ENCODE measurements at regions not wholly inside any gene's neighbourhood (a gene's known extent, or its start where the extent isn't known, plus 50 kb on each side); places are given as distances from the start of the nearest gene placed in this dataset.

DNA sequence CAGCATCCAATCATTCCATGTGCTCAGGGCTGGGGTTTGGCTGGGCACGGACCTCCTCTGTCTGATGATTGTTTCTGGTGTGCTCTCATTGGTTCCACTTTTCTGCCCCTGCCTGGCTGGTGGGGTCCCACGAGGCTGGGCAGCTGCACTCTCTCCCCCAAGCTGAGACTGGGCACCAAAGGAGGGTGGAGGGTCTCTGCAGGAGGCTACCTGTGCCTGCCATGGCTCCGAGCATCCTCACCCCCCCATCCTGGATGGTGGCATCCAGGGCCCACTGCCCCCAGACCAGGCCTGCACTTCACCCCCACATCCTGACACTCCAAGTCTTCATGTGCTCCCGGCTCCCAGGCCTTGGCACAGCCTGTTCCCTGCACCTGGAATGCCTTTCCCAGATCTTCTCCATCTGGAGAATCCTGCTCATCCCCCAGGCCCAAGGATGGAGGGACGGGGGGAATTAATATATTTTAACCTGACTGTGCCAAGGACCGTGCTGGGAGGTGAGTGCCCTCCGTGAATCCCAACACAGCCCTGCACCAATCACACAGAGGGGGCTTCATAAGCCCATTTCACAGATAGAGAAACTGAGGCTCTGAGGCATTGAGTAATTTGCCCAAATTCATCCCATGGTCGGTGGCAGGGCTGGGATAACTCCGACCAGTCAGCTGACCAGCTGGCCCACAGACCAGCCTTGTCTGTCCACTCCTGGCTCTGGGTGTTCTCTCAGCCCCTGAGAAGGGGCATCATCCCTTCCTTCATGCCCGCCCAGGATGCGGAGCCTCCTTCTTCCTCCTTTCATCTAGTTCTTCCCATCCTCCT lies 403.4 kb downstream of the MATN1 start:
- DNase-seq (ENCODE audit: extremely low spot score), result no peak
- POLR2A ChIA-PET, result no interaction called here
- no peak for TF ChIP-seq CTCF (IDR thresholded peaks at IDR 0.05; ENCODE audit: control extremely low read depth, extremely low read depth, low read depth, missing control alignments)
- CTCF ChIA-PET, result no interaction called here

GRCh38 chr1:30318864-30319718 lies 404.3 kb downstream of the MATN1 start:
- ChIA-PET CTCF (no interaction called here), POLR2A (no interaction called here)
- no peak for TF ChIP-seq CTCF (IDR thresholded peaks at IDR 0.05; ENCODE audit: control extremely low read depth, extremely low read depth, low read depth, missing control alignments)
- DNase-seq (ENCODE audit: extremely low spot score), result no peak

DNA sequence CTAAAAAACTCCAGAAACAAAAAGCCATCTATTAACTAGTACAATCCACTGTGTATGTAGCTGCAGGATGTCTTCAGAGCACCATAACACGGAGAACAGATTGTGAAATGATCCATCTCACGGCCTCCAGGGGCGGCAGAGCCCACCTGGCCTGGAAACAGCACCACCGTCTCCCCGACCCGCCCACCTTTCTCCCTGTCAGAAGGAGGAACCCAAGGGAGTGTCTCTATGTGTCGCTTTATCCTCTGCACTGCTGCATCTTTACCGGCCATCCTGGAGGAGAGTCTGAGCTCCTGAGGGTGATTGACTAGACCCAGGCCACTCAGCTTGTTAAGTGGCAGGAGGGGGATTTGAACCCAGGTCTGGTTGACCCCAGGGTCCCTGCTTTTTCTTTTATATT lies 405.0 kb downstream of the MATN1 start:
- no peak for TF ChIP-seq CTCF (IDR thresholded peaks at IDR 0.05; ENCODE audit: control extremely low read depth, extremely low read depth, low read depth, missing control alignments)
- CTCF ChIA-PET, result interaction anchor here (1.5 kb wide), 1 partner anchor 17 kb away, joined by 3 read pairs; no protein-coding TSS in a partner anchor
- no peak for DNase-seq (ENCODE audit: extremely low spot score)
- POLR2A ChIA-PET, result no interaction called here

GRCh38 chr1:30317921-30318320 lies 405.5 kb downstream of the MATN1 start:
- ChIA-PET CTCF (interaction anchor here (1.5 kb wide), 1 partner anchor 17 kb away, joined by 3 read pairs; no protein-coding TSS in a partner anchor), POLR2A (no interaction called here)
- no peak for DNase-seq (ENCODE audit: extremely low spot score)
- no peak for TF ChIP-seq CTCF (IDR thresholded peaks at IDR 0.05; ENCODE audit: control extremely low read depth, extremely low read depth, low read depth, missing control alignments)

GRCh38 chr1:30316056-30316455 lies 407.3 kb downstream of the MATN1 start:
- no peak for DNase-seq (ENCODE audit: extremely low spot score)
- POLR2A ChIA-PET, result no interaction called here
- no peak for TF ChIP-seq CTCF (IDR thresholded peaks at IDR 0.05; ENCODE audit: control extremely low read depth, extremely low read depth, low read depth, missing control alignments)
- CTCF ChIA-PET, result interaction anchor here (0.9 kb wide), 1 partner anchor 64 kb away, joined by 3 read pairs; no protein-coding TSS in a partner anchor

DNA sequence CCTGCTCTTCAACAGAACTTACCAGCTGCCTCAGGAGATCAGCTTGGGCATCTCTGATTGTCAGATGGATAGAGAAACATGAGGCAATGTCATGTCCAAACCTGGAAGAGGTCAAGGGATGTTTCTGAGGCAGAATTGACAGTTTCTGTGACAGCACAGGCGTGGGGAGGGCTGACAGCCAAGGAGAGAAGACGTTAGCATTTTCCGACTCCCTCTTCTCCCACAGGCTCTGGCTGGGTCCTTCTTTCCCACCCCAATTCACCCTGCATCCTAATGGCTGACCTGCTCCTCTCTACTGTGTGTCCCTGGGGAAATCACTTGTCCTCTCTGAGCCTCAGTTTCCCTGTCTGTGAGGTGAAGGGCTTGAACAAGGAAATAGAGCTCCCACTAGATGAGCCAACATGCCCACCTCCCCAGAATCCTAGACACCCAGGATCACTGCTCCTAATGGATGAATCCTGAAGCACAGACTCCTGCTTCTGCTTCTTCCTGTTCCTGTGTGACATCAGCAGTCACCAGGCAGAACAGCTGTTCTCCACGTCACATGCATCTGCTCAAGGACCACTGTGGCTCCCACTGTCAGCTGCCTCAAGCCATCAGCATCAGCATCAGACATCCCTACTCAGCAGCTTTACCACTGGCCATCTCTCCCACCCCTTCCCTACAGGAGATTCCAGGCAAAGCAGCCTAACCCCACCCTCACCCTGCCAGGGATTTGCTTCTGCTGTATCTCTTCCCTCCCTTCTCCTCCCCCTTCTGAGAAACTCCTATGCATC lies 408.0 kb downstream of the MATN1 start:
- POLR2A ChIA-PET, result no interaction called here
- CTCF ChIA-PET, result interaction anchor here (0.9 to 1.8 kb wide), 2 partner anchors 8 to 65 kb away, joined by 3 to 4 read pairs; no protein-coding TSS in a partner anchor
- TF ChIP-seq CTCF (IDR thresholded peaks at IDR 0.05; ENCODE audit: control extremely low read depth, extremely low read depth, low read depth, missing control alignments), result no peak
- DNase-seq (ENCODE audit: extremely low spot score), result no peak

All from GM10248 (cell line).